ENCODE measurements at regions not wholly inside any gene's neighbourhood (a gene's known extent, or its start where the extent isn't known, plus 50 kb on each side); places are given as distances from the start of the nearest gene placed in this dataset.

GRCh38 chr20:61126369-61127195, 125.5 kb upstream of the CDH4 start:
- no peak for DNase-seq (ENCODE audit: low read depth in 2 of 2, low spot score in 1 of 2)

GRCh38 chr20:61127311-61128039, 124.6 kb upstream of the CDH4 start:
- DNase-seq (ENCODE audit: low read depth in 2 of 2, low spot score in 1 of 2): no peak

DNA sequence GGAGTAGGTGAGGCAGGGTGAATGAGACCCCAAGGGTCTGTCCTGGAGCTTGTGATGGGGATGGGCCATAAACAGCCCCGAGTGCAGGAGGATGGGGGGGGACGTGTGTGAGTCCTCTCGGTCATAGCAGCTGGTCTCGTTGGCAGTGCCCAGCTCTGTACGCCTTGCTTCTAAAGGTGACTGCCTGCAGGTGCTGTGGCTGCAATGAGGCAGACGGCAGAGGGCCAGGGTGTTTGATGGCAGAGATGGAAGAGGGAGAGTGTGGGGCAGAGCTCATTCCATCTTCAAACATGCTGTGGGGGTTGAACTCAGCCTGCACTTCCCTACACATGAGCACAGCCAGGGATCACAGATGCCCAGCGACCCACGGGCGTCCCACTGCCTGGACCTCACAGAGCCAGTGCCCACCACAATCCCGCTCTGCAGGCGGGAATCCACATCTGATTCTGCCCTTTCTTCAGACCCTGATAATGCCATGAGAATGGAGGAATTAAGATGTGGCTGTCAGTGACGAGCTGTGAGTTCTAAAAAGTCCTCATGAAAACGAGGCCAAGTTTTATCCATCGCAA, 123.3 kb upstream of the CDH4 start:
- DNase-seq (ENCODE audit: low read depth in 2 of 2, low spot score in 1 of 2): no peak

- no peak for DNase-seq (ENCODE audit: low read depth in 2 of 2, low spot score in 1 of 2)
These were observed 122.8 kb upstream of the CDH4 start for GRCh38 chr20:61129311-61129710.

DNA sequence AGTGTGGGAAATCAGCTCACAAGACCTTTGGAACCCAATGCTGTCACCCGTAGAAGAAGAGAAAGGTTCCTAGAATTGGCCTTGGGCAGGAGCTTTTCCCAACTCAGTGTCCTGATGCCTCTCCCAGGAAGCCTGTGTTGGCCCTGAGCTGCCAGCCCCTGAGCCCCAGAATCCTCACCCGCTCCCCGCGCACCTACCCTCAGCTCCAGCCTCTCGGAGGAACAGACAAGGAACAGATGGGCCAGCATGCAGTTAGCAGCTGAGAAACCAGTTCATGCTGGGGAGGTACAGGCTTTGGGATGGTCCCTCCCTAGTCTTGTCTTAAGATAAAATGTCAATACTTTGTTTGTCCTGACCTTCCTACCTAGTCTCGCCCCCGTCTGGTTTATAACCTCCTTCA, 121.9 kb upstream of the CDH4 start:
- DNase-seq (ENCODE audit: low read depth in 2 of 2, low spot score in 1 of 2): no peak

GRCh38 chr20:61131944-61132343, 120.1 kb upstream of the CDH4 start:
- DNase-seq (ENCODE audit: low read depth in 2 of 2, low spot score in 1 of 2): no peak

DNA sequence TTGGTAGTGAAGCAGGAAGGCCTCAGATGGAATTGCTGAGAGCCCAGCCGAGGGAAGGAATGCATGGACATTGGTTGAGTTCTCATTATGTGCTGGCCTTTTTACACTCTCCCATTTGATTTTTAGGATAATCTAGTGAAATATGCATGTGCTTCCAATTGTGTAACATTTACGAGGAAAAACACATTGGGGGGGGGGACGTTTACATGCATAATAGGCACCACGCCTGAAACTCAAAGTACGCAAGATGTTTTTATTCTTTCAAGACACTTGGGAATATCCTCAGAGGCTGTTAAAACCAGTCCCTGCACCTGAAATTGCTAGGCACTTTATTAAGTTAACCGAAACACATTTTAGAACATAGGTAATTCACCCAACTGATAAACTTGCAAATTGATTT, 118.5 kb upstream of the CDH4 start:
- DNase-seq (ENCODE audit: low read depth in 2 of 2, low spot score in 1 of 2): no peak

GRCh38 chr20:61134296-61135030, 117.6 kb upstream of the CDH4 start:
- no peak for DNase-seq (ENCODE audit: low read depth in 2 of 2, low spot score in 1 of 2)

GRCh38 chr20:61135266-61135665, 116.8 kb upstream of the CDH4 start:
- DNase-seq (ENCODE audit: low read depth in 2 of 2, low spot score in 1 of 2): no peak

DNA sequence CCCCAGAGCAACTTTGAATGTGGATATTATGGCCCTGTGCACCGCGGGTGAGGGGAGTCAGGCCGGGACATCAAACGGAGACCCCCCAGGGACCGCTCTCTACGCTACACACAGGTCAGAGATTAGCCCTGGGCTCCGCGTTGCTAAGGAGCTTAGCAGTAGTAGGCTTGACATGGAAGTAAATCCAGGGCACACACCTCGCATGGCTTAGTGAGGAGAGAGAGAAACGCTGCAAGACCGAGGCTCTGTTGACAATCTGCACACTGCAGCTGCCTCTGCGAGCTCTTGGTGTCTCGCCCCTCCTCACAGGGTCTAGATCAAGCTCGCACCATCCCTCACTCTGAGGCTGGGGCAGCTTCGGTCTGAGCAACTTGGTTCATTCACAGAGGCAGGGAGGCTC, 116.1 kb upstream of the CDH4 start:
- DNase-seq (ENCODE audit: low read depth in 2 of 2, low spot score in 1 of 2): no peak

GRCh38 chr20:61138566-61138965, 113.5 kb upstream of the CDH4 start:
- DNase-seq (ENCODE audit: low read depth in 2 of 2, low spot score in 1 of 2): no peak

- no peak for DNase-seq (ENCODE audit: low read depth in 2 of 2, low spot score in 1 of 2)
These were observed 113.0 kb upstream of the CDH4 start for GRCh38 chr20:61139031-61139430.

GRCh38 chr20:61140576-61140975, 111.5 kb upstream of the CDH4 start:
- no peak for DNase-seq (ENCODE audit: low read depth in 2 of 2, low spot score in 1 of 2)

GRCh38 chr20:61146023-61146422, 106.0 kb upstream of the CDH4 start:
- no peak for DNase-seq (ENCODE audit: low read depth in 2 of 2, low spot score in 1 of 2)

GRCh38 chr20:61149636-61150035, 102.4 kb upstream of the CDH4 start:
- DNase-seq (ENCODE audit: low read depth in 2 of 2, low spot score in 1 of 2): no peak

DNA sequence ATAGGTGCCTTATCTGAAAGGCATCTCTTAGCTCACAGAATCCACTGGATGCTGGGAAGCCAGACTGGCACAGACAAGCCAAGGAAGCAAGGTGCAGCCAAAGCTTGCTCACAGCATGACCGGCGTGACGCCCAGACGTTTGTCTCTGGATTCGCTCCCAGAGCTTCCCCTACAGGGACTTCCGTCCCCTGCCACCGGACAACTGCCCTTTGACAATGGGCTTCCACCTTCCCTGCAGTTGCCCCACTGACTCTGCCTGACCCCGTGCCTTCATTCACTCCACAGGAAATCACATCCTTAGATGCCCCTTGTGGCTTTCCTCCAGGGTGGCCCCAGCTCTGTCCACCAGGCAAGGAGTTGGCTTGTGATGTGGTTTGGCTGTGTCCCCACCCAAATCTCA, 94.8 kb upstream of the CDH4 start:
- DNase-seq (ENCODE audit: low read depth in 2 of 2, low spot score in 1 of 2): no peak

GRCh38 chr20:61159957-61160686, 91.9 kb upstream of the CDH4 start:
- no peak for DNase-seq (ENCODE audit: low read depth in 2 of 2, low spot score in 1 of 2)

DNA sequence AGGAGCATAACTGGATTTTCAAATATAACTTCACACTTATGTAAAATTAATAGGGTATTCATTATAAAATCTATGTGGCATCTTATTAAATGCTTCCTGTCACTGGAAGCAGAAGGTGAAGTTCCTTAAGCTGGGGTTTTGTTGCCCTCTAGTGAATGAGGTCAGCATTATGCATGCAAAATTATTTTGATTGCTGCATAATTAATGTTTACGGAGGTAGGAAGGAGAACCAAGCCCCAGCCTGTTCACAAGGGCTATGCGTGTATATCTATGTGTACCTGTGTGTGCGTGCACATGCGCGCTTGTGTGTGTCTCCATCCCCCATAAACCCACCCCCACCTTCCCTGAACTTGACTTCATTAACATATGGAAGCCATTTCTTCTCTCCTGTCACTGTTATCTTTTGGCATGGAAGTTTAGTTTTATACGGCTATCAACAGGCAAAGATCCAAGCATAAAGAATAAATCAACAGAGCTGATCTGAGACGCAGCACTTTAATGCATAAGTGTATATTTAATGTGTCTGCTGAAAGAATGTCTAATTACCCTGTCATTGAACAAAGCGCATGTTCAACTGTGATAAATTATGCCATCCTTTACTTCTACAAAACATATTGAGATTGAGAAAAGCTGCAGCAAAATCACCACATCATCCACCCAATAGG, 90.2 kb upstream of the CDH4 start:
- no peak for DNase-seq (ENCODE audit: low read depth in 2 of 2, low spot score in 1 of 2)

GRCh38 chr20:61162451-61162850, 89.6 kb upstream of the CDH4 start:
- no peak for DNase-seq (ENCODE audit: low read depth in 2 of 2, low spot score in 1 of 2)

DNA sequence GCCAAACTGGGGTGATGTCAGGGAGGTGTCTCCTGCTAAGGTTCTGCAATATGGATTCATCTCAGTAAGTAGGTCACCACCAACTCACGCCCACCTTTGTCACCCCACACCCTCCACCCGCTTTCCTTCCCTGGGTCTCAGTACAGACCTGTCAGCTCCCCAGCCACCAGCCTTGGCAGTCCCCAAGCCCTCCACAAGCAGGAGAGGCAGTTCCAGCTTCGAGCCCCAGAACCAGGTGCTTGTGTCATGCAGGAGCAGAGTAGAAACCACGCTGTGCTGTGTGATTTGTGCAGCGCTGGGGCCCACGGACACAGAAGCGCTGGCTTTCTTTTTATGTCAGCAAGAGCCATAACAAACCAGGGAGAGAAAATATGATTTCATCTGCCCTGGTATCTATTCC, 89.0 kb upstream of the CDH4 start:
- DNase-seq (ENCODE audit: low read depth in 2 of 2, low spot score in 1 of 2): no peak
